Putamen (tissue), 1 donor: ENCODE measurements at regions not wholly inside any gene's neighbourhood (a gene's known extent, or its start where the extent isn't known, plus 50 kb on each side); places are given as distances from the start of the nearest gene placed in this dataset.

Source experiments
- DNase-seq: peaks from one replicate; pipeline ENCODE4 v3.0.0-alpha.2; 2016; ENCODE audit warnings: low spot score

DNA sequence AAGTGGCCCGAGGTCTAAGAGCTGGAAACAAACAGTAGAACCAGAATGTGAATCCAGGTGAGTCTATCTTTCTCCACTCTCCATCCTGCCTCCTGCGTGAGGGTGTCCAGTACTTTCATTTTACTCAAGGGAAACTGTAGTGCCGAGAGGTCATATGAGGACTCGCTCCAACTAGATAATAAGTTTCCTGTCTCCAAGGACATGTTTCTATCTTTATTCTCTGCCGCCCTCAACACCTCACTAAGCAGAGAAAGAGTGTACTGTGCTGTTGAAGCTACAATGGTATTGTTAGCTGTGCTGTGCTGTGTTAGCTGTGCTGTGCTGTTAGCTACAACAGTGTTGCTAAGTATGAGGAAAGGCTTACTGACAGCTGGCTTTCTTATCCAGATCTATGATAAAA is 137.9 kb upstream of the COL8A1 start:
- DNase-seq = no peak

DNA sequence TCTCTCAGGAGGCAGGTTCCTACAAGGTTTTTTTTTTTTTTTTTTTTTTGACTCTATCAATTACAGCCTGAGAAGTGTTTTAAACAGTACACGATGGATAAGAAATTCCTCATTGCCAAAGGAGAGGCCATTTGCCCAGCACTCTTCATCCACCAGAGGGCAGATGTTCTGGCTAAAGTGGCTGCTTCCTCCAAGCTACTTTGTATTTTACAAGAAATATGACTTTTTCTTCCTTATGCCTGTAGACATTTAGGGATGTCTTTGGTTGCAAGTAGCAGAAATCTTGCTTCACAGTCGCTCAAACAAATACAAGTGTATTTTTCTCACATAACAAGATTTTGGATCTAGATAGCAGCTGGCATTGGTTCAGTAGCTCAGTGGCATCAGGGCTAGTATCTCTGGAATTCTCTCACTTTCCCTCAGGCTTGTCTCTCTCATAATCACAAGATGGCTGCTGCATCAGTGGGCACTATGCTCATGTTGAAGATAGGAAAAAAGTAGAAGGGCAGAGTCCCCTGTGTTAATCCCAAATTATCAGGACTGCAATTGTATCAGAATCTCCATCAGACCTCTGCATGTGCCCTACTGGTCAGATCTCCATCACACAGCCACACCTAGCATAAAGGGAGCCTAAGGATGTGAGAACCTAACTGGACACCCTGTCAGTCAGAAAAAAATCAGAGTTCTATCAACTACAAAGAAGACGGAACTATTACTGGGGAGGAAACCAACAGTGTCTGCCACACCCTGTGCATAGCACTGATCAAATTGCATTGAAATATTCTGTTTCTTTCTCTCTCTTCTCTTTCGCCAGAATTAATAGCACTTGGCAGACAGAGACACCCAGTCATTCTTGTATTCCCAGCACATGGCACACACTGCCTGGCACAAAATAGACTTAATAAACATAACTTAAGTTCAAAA is 138.9 kb upstream of the COL8A1 start:
- no peak for DNase-seq

DNA sequence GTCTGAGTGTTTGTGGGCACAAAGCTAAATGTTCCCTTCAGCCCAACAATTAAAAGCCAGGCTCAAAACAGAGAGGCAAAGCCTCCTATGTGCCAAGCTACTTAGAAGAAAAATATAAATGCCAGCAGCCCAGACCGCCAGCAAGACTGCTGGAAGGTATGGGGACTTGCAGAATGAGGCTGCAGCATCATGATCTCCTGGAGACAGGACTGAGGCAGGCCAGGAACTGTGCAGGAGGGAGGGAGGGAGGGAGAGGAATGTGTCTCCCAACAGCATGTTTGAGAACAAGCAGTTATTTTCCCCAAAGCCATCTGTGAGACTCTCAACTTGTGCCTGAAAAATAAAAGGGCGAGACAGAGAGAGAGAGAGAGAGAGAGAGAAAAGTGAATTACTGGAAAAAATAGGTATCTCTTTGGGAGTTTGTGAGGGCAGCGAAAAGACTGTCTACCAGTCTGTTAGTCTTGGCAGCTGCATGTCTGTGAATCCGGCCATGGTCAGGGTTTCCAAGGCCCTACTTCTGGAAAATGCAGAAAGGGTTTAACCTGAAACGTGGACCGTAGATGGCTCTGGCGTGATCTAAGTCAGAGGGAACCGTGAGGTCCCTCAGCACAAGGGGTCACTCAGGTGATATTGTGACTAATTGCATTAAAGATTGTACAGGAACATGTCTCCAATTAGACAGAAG is 139.7 kb upstream of the COL8A1 start:
- no peak for DNase-seq

DNA sequence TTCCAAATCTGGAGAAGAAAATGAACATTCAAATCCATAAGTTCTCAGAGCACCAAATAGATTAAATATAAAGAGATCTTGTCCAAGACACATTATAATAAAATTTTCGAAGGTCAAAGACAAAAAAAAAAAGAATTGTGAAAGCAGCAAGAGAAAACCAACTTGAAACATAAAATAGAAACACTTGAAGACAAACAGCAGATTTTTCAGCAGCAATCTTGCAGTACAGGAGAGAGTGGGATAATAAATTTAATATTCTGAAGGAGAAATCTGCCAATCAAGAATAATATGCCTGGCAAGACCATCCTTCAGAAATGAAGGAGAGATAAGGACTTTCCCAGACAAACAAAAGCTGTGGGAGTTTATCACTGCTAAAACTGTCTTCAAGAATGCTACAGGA is 150.5 kb upstream of the COL8A1 start:
- no peak for DNase-seq

DNA sequence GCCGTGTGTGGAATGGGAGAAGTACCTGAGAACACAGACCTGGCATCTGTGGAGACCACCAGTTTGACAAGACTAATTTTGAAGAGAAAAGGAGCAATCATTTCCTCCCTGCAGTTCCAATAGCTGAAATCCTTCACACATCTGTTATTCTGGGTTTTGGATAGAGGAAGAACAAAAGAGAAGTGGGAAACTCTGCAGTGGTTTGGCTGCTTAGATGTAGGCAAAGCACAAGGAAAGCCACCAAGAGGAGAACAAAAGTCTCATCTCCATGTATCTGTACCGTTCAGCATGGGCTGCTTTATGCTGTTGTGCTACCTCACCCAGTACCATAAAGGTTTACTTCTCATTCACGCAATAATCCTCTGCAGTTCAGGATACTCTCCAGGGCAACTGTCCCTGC is 153.1 kb upstream of the COL8A1 start:
- DNase-seq = no peak

DNA sequence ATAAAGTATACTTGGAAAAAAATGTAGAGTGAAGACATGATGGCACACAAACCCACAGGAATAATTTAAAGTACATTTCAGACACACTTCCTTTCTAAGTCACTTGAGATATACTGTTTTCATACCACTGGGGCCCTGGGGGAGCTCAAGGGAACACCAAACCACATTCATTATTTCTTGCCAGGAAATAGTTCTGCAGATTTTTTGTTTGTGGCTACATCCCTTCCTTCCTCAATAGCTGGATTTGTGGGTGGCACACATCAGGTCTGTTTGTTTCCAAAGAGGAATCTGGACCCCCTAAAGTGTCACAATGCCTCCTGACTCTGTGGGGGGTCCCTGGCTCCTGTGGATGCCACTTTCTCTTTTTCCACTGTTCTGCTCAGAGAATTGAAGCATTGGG is 153.5 kb upstream of the COL8A1 start:
- DNase-seq = no peak

DNA sequence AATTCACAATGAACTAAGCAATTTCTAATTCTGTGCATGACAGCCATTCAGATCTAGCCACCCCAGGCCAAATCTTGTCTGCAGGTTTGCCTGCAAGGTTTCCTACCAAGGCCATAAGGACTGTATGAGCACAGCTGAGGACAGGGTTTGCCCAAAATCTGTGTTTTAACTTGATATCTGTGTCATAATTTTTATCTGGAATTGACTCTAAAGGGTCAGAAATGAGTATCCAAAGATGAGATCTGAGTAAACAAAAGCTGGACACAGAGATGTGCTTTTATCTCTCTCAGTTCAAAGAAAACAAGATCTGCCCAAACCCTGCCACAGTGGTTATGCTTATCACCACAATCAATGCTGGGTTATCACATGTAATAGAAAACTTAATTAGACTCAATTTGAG is 154.6 kb upstream of the COL8A1 start:
- no peak for DNase-seq

DNA sequence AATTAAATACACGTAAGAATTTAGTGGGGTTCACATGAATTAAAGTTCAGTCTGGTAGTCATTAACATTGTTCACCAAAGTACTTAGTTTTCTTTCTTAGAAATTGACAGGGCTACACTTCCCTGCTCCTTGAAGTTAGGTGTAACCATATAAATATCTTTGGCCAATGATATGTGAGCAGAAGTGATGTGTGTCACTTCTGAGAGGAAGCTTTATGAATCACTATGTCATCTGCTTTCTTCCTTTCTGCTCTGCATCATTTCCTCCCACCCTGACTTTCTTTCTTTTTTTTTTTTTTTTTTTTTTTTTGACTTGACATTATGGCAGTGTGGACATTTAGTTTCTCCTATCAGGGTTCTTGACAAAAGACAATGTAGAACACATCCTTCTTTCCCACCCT is 156.2 kb upstream of the COL8A1 start:
- no peak for DNase-seq

DNA sequence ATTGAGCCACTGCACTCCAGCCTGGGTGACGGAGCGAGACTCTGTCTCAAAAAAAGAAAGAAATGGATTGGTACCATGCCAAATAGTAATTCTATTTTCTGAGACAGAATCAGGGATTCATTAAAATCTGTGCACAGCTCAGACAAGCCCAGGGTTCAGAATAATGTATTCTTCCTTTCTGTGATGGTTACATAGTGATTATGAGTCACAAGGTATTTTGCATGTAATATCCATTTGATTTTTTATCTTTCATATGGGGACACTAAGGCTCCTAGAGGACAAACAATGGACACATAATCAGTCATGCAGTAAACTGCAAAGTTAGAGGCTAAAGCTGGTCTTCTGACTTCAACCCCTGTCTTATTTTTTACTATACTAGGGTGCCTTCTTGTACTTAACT is 156.8 kb upstream of the COL8A1 start:
- DNase-seq = no peak

DNA sequence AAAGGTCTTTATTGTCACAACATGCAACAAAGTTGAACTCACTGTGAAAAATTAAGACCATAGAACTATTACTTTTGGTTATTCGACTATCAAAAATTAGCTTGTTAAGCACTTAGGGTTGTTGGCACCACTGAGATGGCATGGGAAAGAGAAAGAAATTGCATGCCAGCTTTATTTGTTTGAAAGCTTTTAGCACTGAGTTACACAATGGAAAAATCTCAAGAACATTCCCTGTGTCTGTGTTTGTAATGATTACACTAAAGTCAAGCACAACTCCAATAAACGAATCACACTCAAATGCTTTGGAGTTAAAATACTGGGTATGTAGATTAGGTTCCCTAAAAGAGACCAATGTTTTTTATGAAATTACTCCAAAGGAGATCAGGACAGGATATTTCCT is 158.6 kb upstream of the COL8A1 start:
- no peak for DNase-seq

DNA sequence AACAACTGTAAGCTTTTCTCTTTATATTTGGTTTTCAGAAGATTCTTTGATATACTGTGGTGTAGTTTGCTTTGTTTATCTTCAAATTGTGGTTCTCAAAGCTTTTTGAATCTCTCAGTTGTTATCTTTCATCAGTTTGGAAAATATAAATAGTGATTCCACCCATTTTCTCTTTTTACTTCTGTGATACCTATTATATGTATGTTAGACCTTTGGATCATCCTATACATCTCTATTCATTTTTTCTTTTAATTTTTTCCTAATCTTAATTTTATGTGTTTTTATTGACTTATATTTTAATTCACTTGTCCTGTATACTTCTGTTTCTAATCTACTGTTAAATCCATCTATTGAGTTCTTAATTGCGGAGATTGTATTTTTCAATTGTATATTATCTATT is 160.7 kb upstream of the COL8A1 start:
- DNase-seq = no peak

DNA sequence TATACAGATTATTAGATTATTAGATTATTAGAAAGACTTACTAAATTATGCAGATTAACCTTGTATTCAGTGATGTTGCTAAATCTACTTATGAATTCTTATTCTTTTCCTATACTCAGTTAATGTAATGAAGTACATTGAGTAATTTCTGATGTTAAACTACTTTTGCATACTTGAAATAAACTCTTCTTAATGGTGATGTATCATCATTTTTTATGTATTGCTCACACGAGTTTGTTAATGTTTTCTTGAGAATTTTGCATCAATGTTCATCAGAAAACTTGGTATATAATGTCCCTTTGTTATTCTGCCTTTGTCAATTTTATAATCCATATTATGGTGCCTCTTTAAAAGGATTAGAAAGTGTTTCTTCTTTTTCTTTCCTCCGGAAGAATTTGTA is 163.2 kb upstream of the COL8A1 start:
- no peak for DNase-seq

DNA sequence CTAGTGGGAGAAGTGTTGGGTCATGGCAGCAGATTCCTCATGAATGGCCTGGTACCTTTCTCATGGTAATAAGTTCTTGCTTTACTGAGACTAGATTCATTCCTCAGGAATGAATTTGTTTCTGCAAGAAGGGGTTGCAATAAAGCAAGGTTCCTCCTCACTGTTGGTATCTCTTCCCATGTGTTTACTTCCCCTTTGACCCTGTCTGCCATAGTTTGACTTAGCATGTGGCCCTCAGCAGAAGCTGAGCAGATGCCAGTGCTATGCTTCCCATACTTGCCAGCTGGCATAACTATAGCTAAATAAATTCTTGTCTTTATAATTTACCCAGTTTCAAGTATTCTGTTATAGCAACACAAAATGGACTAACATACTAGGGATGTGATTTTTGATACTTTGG is 163.6 kb upstream of the COL8A1 start:
- DNase-seq = no peak

DNA sequence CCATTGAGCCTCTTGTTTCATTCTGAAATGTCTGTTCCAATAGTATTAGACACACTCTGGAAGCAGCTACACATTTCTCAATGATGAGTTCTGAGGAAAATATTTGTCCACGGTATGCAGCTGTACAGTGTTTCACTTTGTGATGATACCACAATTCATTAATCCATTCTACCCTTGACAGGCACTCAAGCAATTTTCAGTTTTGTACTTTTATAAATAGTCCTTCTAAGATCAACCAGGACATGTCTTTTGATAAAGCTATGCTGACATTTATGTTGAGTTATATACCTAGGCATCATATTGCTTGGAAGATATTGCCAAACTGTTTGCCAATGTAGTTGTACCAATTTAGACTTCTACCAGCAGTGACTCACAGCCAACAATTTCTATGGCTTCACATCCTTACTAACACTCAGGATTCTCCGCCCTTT is 165.1 kb upstream of the COL8A1 start:
- DNase-seq = no peak

DNA sequence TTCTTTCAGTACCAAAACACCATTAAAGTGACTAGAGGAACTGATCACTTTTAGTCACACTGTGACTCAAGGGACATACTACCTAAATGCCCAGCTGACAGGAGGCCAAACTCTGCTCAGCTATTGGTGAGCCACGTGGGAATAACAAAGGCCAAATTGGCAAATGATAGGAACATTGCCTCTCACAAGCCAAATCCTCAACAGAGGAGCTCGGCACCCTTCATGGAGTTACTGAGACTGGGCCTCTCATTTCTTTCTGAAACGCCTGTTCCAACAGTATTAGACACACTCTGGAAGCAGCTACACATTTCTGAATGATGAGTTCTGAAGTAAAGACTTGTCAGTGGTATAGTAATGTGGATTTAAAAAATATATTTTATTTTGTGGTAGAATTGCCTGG is 166.0 kb upstream of the COL8A1 start:
- DNase-seq = no peak

DNA sequence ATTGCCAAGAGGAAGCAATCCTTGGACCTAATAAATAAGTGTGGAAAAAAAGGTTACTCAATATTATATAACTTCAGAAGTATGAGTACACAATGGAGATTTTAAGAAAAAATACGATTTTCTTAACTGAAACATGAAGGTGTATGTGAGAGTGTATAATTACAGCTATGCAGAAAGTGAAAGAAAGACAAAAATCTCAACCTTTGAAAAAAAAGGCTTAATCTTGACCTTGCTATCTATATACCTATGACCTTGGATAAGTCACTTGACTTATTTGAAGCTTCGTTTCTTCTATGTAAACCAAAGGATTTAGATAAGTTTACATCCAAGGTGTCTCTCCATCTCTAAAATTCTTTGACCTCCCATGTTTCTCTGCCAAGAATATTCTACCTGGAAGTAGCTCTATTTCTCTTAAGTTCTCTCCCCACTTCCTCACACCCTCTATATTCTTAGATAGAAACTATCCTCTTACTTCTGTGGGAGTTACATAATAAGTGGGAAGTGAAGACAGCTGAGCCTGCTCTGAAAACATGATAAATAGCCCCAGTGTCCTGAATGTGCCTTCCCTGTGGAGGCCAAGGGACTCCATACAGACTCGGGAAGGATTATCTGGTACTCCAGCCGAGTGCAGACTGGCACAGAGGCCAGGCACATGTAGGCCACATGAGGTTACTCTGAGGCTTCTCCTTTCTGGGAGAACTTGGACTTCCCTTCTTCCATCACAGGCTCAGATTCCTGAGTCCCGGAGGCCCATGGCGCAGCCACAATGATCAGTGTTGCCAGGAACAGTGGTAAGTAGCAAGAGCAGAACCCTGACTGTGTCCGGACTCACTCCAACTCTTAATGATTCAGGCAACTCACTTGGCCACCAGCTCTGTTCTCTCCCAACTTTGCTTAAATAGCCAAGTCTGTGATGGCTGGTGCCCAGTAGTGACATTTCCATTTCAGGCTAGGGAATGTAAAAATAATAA is 166.8 kb upstream of the COL8A1 start:
- no peak for DNase-seq

DNA sequence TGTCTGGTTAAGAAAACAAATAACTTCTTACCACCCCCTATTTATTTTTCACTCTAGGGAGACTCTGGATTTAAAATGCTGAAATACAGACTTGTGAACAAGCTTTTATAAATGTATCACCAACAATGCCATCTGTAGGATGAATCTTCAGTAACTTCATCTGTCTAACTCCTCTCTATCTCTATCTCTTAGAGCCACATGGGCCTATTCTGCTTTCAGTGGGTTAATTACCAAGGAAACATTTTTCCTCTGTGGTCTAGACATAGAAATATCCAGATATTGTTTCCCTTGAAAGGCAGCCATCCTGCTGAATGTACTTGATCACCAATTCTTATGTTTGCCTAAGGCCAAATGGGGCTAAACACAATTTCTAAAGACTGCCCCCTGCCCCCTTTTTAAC is 167.6 kb upstream of the COL8A1 start:
- DNase-seq = no peak

DNA sequence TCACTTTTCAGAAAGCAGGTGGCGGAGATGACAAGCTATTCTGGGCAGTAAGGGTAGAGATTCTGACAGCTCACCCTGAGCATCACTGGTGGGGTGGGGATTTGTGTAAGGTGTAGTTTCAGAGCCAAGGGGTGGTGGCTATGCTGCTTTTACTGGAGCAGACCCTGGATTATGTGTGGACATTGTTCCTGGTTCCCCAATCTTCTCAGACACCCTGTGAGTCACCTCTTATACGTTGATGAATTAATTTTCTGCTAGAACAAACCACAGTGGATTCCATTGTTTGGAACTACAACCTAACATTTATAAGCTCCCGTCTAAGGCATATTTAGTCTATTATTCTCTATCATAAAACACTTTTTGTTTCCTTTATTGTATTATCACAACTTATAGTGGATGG is 169.5 kb upstream of the COL8A1 start:
- DNase-seq = no peak

DNA sequence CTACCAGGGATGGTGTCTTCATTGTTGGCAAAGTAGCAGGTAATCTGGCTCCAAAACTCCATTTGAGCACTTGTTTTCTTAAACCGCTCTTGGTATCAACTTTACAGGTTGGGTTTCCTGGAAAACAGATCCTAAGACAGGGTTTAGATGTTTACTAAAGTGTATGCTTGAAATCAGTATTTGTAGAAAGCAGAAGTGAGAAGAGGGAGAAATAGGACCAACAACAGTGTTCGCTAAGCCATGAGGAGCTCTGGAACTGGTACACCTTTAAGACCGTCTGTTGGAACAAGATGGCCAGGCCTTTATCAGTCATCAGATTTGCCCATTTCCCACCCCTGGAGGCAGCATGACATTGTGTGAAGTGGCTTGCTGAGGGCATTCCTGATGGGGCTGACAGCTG is 171.0 kb upstream of the COL8A1 start:
- no peak for DNase-seq

DNA sequence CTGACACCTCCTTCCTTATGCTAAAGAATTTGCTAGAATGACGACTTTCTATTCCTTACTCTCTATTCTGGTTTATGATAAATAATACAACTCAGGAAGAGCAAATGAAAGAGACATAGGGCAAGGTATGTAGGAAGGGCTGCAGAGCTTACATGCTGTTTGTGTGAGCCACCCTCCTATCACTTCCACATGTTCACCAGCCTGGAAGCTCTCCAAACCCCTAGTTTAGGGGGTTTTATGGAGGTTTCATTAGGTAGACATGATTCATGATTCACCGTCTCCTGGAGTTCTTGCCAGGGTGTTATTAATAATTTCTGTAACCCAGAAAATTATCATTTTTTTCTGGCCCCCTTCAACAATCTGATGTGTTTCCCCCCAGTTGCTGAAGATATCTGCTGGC is 172.1 kb upstream of the COL8A1 start:
- no peak for DNase-seq

DNA sequence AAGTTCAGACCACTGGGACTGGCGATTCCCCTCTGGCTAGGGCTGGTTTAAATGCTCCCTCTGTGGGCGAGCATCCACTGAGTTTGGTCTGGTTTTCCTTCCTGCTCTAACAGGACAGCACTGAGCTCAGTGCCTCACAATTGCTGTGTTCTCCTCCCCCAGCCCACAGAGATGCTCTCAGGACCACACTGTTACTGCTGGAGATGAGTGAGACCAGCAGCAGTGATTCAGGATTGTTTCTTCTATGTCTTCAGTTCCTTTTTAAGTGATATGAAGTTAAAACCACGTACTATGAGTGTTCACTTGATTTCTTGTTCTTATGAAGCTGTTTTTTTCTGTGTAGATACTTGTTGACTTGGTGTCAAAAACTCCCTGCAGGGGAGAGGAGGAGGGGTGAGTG is 180.4 kb upstream of the COL8A1 start:
- DNase-seq = no peak

DNA sequence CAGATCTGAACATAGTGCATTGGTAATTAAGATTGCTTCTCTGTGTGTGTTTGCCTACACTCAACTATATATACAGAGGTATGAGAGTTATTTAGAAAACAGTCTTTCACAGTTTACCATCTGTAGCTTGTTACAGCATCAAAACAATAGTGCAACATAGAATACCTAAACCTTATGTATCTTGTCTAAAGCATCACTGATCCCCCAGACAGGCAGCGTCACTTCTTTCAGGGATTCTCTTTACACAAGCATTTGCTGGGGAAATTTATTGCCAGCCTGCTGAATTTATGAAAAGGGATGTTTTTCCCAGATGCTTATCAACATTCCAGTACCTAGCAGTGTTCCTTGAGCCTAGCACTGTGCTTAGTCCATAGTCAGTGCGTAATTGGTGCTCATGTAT is 195.8 kb upstream of the COL8A1 start:
- no peak for DNase-seq
